Nephron (organoid): ENCODE measurements at regions not wholly inside any gene's neighbourhood (a gene's known extent, or its start where the extent isn't known, plus 50 kb on each side); places are given as distances from the start of the nearest gene placed in this dataset.
"Not testable (repeated sequence)": the region's sequence is repeated elsewhere in the genome, so short reads cannot be mapped to it uniquely, and the experiment has no call there.

Source experiments
- H3K27ac Mint-ChIP-seq, 3 experiments: 2 replicates each; pipeline ENCODE4 v1.8.0; 2020; ENCODE audit warnings: mixed read lengths in 3 of 3, mild to moderate bottlenecking in 2 of 3, moderate library complexity in 1 of 3
- H3K27me3 Mint-ChIP-seq: 2 replicates; pipeline ENCODE4 v1.8.0; 2021; ENCODE audit warnings: low read depth, mild to moderate bottlenecking, moderate library complexity, mixed read lengths
- H3K36me3 Mint-ChIP-seq: 2 replicates; pipeline ENCODE4 v1.8.0; 2020; ENCODE audit warnings: low read depth, mixed read lengths
- H3K4me1 Mint-ChIP-seq: 2 replicates; pipeline ENCODE4 v1.8.0; 2020; ENCODE audit warnings: mixed read lengths
- H3K4me3 Mint-ChIP-seq, 3 experiments: 2 replicates each; pipeline ENCODE4 v1.8.0; 2020; ENCODE audit warnings: mild to moderate bottlenecking in 3 of 3, mixed read lengths in 3 of 3, moderate library complexity in 2 of 3
- H3K9me3 Mint-ChIP-seq: 2 replicates; pipeline ENCODE4 v1.8.0; 2020; ENCODE audit warnings: mixed read lengths
- CTCF ChIP-seq, 3 experiments: fragments of 200-600 bp; sonication (generic); IDR thresholded peaks; one replicate each; pipeline ENCODE4 v1.5.0; 2021; ENCODE audit warnings: antibody characterized with exemption in 3 of 3; ENCODE audit not compliant: unreplicated experiment in 3 of 3

GRCh38 chr5:124960266-124960665, 213.8 kb upstream of the ZNF608 start:
- Mint-ChIP-seq H3K27ac (no peak overlapping the region), H3K27me3 (no peaks in the 10 kb centered on the region), H3K4me1 (peaks cover 17% of the 10 kb centered on the region), H3K4me3 (no peak overlapping the region), H3K9me3 (peaks cover 4% of the 10 kb centered on the region), H3K36me3 (no peaks in the 10 kb centered on the region)
- TF ChIP-seq CTCF (IDR thresholded peaks at IDR 0.05; ENCODE audit: unreplicated experiment in 3 of 3), result no peak

- H3K36me3 Mint-ChIP-seq, result no peaks in the 10 kb centered on the region
- peaks cover 4% of the 10 kb centered on the region for H3K9me3 Mint-ChIP-seq
- peaks cover 3% of the 10 kb centered on the region for H3K27me3 Mint-ChIP-seq
- no peak overlapping the region for H3K4me3 Mint-ChIP-seq
- no peak overlapping the region for H3K27ac Mint-ChIP-seq
- TF ChIP-seq CTCF (IDR thresholded peaks at IDR 0.05; ENCODE audit: unreplicated experiment in 3 of 3), result no peak
- H3K4me1 Mint-ChIP-seq, result peaks cover 17% of the 10 kb centered on the region
Measured at GRCh38 chr5:124961521-124961920, 215.1 kb upstream of the ZNF608 start.

GRCh38 chr5:124962111-124962510, 215.7 kb upstream of the ZNF608 start:
- Mint-ChIP-seq H3K4me3 (no peak overlapping the region), H3K4me1 (peaks cover 17% of the 10 kb centered on the region), H3K27me3 (peaks cover 6% of the 10 kb centered on the region), H3K9me3 (peaks cover 4% of the 10 kb centered on the region), H3K36me3 (no peaks in the 10 kb centered on the region), H3K27ac (peak overlapping the region; percentile 2 to 61 (median 51))
- no peak for TF ChIP-seq CTCF (IDR thresholded peaks at IDR 0.05; ENCODE audit: unreplicated experiment in 3 of 3)

GRCh38 chr5:124962735-124963134, 216.3 kb upstream of the ZNF608 start:
- no peak overlapping the region for H3K4me3 Mint-ChIP-seq
- no peak for TF ChIP-seq CTCF (IDR thresholded peaks at IDR 0.05; ENCODE audit: unreplicated experiment in 3 of 3)
- peaks cover 17% of the 10 kb centered on the region for H3K4me1 Mint-ChIP-seq
- H3K27ac Mint-ChIP-seq, result peak overlapping the region; percentile 2 to 61 (median 51)
- H3K9me3 Mint-ChIP-seq, result peaks cover 4% of the 10 kb centered on the region
- peaks cover 6% of the 10 kb centered on the region for H3K27me3 Mint-ChIP-seq
- H3K36me3 Mint-ChIP-seq, result no peaks in the 10 kb centered on the region

- Mint-ChIP-seq H3K27me3 (peaks cover 6% of the 10 kb centered on the region), H3K36me3 (no peaks in the 10 kb centered on the region), H3K9me3 (peaks cover 4% of the 10 kb centered on the region), H3K27ac (peak overlapping the region; percentile 39 to 84 (median 72)), H3K4me3 (peak overlapping the region in 1 of 3 experiments; percentile 27), H3K4me1 (peaks cover 17% of the 10 kb centered on the region)
- no peak for TF ChIP-seq CTCF (IDR thresholded peaks at IDR 0.05; ENCODE audit: unreplicated experiment in 3 of 3)
Measured at GRCh38 chr5:124963236-124963919, 216.9 kb upstream of the ZNF608 start.

- not testable (repeated sequence) for H3K36me3 Mint-ChIP-seq, H3K27ac Mint-ChIP-seq, H3K9me3 Mint-ChIP-seq, H3K4me3 Mint-ChIP-seq
- Mint-ChIP-seq H3K4me1 (peaks cover 17% of the 10 kb centered on the region), H3K27me3 (peaks cover 16% of the 10 kb centered on the region)
Measured at GRCh38 chr5:124966741-124967140, 220.3 kb upstream of the ZNF608 start.

GRCh38 chr5:124970381-124970780, 223.9 kb upstream of the ZNF608 start:
- not testable (repeated sequence) for H3K9me3 Mint-ChIP-seq, H3K4me1 Mint-ChIP-seq, H3K27ac Mint-ChIP-seq, H3K4me3 Mint-ChIP-seq, H3K36me3 Mint-ChIP-seq
- peaks cover 19% of the 10 kb centered on the region for H3K27me3 Mint-ChIP-seq
